Stromal cell of bone marrow (primary cell): ENCODE measurements at regions not wholly inside any gene's neighbourhood (a gene's known extent, or its start where the extent isn't known, plus 50 kb on each side); places are given as distances from the start of the nearest gene placed in this dataset.

ENCODE experiments used
- DNase-seq: peaks from one replicate; pipeline ENCODE4 v3.0.0-alpha.2; 2012; ENCODE audit warnings: low read depth

DNA sequence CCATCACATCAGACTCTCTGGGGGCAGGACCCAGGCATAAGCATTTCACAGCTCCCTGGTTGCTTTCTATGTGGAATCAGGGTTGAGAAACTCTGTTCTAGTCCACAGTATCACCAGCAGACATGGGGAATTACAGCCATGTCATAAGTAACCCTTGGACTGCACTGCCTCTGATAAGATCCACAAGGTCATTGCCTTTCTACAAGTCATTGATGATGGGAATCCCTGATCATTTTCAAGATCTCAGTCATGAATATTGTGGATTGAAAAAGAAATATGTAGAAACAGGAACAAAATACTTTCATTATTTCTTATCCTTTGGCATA, 304.1 kb downstream of the KLF6 start:
- no peak for DNase-seq

DNA sequence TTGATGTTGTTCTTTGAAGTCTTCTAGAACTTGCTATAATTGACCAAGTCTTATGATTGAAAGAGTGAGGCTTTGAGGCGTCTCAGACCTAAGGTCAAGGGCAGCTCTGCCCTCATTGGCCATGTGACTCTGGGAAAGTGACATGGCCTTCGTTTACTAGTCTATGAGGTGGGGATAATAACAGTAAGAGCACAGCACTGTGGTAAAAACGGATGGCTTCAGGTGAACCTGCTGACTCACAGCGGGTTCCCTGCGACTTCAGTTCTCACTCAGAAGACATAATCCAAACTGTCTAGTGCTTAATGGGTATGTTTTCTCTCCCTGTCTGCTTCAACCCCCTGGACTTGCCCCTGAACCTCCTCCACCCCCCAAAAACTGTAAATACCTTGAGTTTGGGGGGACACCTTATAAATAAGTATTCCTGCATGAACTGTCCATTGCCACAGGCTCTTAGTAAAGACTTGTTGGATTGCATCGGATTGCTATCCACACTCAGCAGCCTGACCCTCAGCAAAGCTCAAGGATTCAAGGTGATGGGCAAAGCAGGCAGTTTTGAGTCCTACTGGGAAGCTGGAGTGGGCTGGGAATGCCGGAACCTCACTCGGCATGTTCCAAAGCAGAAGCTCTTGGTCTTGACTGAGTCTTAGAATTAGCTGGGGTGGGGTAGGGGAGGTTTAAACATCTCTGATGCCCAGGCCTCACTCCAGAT, 304.6 kb downstream of the KLF6 start:
- no peak for DNase-seq

DNA sequence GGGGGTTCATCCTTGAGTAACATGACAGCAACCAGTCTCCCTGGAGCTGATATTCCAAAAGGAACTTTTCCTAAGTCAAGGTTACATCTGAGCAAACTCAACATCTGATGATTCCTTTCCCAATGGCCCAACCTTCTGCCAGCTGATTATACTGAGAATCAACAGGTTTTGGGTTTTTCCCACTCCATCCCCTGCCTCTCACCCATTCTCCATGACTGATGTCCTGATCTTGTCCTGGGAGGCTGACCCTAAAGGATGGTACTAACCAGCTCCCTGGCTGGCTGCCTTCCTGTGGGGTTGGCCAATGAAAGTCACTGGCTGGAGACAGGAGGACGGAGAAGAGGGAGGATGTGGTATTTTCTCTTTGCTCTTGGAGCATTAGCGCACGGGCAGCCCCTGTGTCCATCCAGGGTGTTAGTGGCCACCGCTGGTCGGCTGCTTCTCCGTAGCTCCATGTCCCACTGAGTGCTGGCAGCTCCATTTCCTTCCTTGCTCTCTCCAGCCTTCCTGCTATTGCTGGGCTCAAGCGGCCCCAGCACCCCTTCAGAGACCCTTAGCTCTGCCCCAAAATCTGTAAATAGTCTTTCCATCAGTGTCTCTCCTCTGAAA, 306.2 kb upstream of the PITRM1 start:
- no peak for DNase-seq

DNA sequence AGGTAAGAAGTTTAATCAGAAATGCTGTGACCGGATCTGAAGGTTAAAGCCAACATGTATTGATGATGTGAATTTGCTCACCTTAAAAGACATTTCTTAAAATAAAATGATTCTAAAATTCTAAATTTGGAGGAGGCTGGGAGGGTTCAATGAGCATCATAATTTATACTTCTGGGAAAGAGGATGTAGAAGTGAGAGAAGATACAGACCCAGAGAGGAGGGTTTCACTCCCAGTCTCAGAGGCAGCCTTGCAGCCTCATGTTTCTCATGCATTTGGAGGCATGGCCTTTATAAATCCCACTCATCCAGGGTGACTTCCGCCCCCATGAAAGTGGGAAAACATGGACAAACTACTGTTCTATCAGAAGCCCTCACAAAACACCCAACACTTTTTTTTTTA, 305.6 kb upstream of the PITRM1 start:
- DNase-seq, result no peak

DNA sequence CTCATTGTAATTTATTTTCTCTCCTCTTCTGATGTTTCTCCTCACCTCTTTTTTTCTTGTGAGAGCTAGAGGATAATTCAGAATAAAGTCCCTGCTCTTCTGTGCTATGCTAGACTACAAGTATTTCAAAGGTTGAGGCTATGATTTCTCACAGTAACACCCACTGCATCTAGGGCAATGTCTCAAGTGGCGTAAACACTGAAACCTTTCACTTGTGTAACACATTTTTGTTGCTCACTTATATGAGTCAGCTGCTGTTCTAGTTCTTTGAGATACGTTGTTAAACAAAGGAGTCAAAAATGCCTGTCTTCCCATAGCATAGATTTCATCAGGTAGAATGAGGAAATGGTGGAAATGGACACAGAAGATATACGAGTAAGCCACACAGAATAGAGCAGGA, 305.1 kb upstream of the PITRM1 start:
- peak; percentile 31 for DNase-seq

- no peak for DNase-seq
Measured at GRCh38 chr10:3476640-3477448, 304.3 kb upstream of the PITRM1 start.

- DNase-seq, result no peak
Measured at GRCh38 chr10:3476186-3476585, 303.6 kb upstream of the PITRM1 start.

- DNase-seq, result no peak
Measured at GRCh38 chr10:3475367-3475766, 302.8 kb upstream of the PITRM1 start.

DNA sequence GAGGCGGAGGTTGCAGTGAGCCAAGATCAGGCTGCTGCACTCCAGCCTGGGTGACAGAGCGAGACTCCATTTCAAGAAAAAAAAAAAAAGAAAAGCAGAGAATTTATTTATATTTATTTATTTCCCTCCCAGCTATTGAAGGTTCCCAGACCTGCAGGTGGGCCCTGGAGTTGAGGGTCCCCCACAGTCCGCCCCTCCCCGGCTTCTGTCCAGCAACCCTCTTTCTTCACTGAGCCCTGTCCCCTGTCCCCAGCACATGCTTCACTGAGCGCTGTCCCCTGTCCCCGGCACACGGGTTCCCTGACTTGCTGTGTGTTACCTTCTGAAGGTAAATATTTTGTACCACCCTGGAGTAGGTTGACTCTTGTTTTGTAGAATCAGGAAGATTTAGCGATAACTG, 301.7 kb upstream of the PITRM1 start:
- DNase-seq, result no peak

DNA sequence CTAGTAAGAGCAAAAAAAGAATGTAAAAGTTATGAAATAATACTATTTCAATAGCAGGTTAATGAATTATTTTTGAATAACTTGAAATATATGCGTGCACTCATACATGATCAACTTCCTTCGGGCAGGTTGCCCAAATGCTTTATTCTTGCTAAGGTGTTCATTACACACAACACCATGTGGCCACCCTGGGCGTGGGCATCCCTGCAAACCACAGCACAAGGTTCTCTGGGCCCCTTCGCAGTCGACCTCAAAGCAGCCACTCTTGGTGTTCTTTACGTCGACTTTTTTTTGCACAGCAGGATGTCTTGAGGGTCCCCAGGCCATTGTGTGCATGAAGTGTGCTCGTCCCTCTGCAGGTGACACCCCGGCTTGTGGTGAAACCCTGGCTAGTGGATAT, 300.7 kb upstream of the PITRM1 start:
- no peak for DNase-seq

- peak; percentile 56 for DNase-seq
Measured at GRCh38 chr10:3472287-3473051, 299.9 kb upstream of the PITRM1 start.

GRCh38 chr10:3471927-3472286, 299.3 kb upstream of the PITRM1 start:
- DNase-seq, result no peak

DNA sequence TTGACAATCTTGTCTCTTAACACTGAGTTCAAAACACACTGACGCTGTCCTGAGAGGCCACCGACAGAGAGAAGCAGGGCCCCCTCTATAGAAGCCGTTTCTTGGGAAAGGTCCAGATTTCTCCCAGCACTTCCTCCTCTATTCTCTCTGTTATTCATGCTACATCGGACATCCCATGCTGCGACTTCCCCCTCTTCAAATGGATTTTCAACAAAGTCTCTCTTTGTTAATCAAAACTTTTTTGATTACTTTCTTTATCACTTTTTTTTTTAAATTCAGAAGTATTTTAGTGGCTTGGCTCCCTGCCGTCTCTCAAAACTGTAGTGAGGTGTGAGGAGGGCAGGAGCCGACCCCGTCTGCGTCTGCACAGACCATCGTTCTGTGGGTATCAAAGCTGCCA, 298.9 kb upstream of the PITRM1 start:
- DNase-seq, result no peak

GRCh38 chr10:3470191-3470590, 297.6 kb upstream of the PITRM1 start:
- no peak for DNase-seq

- DNase-seq, result peak; percentile 53
Measured at GRCh38 chr10:3469639-3470020, 297.0 kb upstream of the PITRM1 start.

GRCh38 chr10:3468919-3469638, 296.5 kb upstream of the PITRM1 start:
- peak; percentile 97 for DNase-seq

DNA sequence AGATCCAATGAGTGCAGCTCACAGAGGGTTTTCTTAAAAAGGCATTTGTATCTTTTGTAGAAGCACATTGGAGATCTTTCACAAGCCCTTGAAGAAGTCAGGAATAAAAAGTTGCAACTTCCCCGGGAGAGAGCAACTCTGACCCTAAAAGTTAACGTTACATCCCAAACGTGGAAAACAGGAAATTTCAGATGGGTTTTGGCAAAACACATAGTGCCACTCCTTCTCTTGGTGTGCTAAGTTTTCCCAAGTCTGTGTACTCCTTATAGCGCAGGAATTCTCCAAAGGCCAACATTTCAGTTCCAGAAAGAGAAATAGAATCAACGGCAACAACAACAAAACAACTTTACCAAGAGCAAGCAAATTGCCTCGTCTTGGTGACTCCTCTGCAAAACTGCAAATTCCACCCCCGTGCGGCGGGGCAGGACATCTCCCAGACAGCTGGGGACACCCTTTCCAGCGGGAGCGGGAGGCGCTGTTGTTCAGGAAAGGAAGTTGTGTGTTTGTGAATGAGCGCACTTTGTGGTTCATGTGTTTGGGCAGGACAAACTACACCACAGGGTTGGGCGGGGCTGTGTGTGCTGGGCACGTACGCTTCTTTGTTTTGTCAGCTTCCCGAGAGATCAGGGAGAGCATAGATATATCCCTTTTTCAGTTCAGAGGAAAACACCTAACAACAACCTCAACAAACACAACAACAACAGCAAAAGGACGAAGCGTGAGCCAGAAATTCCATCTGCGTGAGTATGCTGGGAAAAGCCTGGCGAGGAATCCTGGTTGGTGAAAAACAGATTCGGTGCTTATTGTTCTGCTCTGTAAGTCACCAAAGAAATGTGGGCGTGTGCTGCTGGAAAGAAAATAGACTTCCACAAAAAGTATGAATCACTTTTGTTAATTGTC, 294.7 kb upstream of the PITRM1 start:
- DNase-seq, result peak; percentile 92

GRCh38 chr10:3465406-3465891, 292.9 kb upstream of the PITRM1 start:
- no peak for DNase-seq

GRCh38 chr10:3464760-3465405, 292.3 kb upstream of the PITRM1 start:
- no peak for DNase-seq

DNA sequence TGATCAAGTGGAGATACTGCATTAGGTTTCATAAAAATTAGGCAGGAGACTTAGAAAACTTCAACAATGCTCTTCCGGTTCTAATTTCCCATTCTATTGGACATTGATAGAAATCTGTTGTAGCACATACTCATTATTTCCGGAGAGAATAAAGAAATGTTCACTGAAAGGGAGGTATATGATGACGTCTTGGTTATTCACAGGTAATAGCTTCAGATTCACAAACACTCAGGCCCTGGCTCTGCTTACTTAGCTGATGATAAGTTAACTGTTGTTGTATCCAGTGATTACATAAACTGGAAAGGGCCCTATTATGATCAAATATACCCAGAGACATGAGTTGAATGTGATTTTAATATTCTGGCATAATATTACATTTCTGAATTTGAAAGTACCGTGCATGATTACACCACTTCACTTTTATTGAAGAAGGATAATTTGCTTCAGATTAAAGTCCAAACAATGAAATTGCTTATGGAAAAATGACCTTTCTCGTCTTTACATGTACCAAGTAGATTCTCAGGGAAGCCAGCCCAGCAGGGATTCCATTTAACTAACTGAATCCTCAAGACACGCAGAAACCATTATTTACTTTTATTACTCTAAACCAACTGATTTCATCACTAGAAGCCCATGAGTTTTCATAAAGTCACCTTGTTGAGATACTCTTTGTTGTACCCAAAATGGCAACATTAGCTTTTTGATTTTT, 288.0 kb upstream of the PITRM1 start:
- no peak for DNase-seq
